Muscle of back (tissue), 3 donors: ENCODE measurements at regions not wholly inside any gene's neighbourhood (a gene's known extent, or its start where the extent isn't known, plus 50 kb on each side); places are given as distances from the start of the nearest gene placed in this dataset.
"Not testable (repeated sequence)": the region's sequence is repeated elsewhere in the genome, so short reads cannot be mapped to it uniquely, and the experiment has no call there.

Experiments
- DNase-seq, 3 donors: peaks; one replicate each; pipeline versions ENCODE4 v3.0.0 to v3.0.0-alpha.2; 2013

GRCh38 chr20:29519610-29520241 lies 1737.7 kb upstream of the DEFB115 start:
- not testable (repeated sequence) for DNase-seq

- DNase-seq, result not testable (repeated sequence)
These were observed 1723.8 kb upstream of the DEFB115 start for GRCh38 chr20:29533566-29534177.

GRCh38 chr20:29566901-29567635 lies 1690.4 kb upstream of the DEFB115 start:
- not testable (repeated sequence) for DNase-seq

- not testable (repeated sequence) for DNase-seq
These were observed 1689.8 kb upstream of the DEFB115 start for GRCh38 chr20:29567671-29568070.

GRCh38 chr20:29570126-29570525 lies 1687.3 kb upstream of the DEFB115 start:
- DNase-seq, result not testable (repeated sequence)

- DNase-seq, result not testable (repeated sequence)
These were observed 1667.9 kb upstream of the DEFB115 start for GRCh38 chr20:29589530-29589929.

DNA sequence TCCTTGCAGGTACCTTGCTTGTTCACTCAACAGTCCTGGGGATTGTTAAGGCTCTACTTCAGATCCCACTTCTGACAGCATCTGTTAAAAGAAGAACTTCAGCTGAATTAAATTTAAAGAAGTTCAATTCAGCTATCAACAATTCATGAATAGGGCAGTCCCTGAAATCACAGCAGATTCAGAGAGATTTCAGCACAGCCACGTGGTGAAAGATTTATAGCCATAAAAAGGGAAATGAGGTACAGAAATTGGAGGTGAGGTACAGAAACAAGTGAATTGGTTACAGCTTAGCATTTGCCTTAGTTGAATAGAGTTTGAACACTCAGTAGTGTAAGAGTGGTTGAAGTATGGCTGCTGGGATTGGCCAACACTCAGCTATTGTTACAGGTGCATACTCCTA lies 1653.3 kb upstream of the DEFB115 start:
- not testable (repeated sequence) for DNase-seq

- not testable (repeated sequence) for DNase-seq
These were observed 1651.3 kb upstream of the DEFB115 start for GRCh38 chr20:29606171-29606570.

- not testable (repeated sequence) for DNase-seq
These were observed 1628.1 kb upstream of the DEFB115 start for GRCh38 chr20:29629395-29629794.
